A673 (cell line): ENCODE measurements at regions not wholly inside any gene's neighbourhood (a gene's known extent, or its start where the extent isn't known, plus 50 kb on each side); places are given as distances from the start of the nearest gene placed in this dataset.

ENCODE experiments used
- CTCF ChIP-seq: fragments of 300-800, 200-600 bp; sonication (generic); conservative IDR thresholded peaks from 2 replicates; pipeline ENCODE4 v1.5.1; 2017; ENCODE audit warnings: low read depth, mild to moderate bottlenecking, antibody characterized with exemption, low read length, moderate library complexity, mixed read lengths
- EZH2 ChIP-seq: fragments of 200-600 bp; sonication (generic); IDR thresholded peaks from 2 replicates; pipeline ENCODE4 v1.6.1; 2017; ENCODE audit warnings: borderline replicate concordance, low read depth, mild to moderate bottlenecking, mixed read lengths, antibody characterized with exemption, low read length; ENCODE audit not compliant: poor library complexity, severe bottlenecking

- TF ChIP-seq CTCF (no peak), EZH2 (no peak)
Observed at GRCh38 chr2:140063356-140063755, 1283.2 kb upstream of the NXPH2 start.
